ENCODE measurements at regions not wholly inside any gene's neighbourhood (a gene's known extent, or its start where the extent isn't known, plus 50 kb on each side); places are given as distances from the start of the nearest gene placed in this dataset.

DNA sequence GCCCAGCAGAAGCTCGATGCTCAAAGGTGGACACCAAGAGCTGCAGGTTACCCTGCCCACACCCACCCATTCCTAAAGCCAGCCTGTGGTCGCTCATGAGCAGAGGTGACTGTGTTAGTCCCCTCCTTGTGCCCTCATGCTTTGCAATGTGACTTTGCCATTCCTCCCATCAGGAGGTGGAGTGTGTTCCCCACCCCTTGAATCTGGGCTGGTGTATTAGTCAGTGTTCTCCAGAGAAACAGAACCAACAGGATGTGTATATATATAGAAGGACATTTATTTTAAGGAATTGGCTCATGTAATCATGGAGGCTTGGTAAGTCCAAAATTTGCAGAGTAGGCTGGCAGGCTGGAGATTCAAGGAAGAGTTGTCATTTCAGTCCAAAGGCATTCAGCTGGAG is 54.4 kb upstream of the RNF24 start:
- no peaks in the 10 kb centered on the region for H3K27me3 Mint-ChIP-seq
- Histone ChIP-seq H3K4me2 (replicated peaks; ENCODE audit: low read depth, low read length, poor library complexity, severe bottlenecking) (no peak overlapping the region), H2AFZ (ENCODE audit: insufficient read depth, low read depth, low read length, poor library complexity, severe bottlenecking) (no peak overlapping the region), H3K27me3 (replicated peaks in 1 of 4; ENCODE audit: control extremely low read depth in 1 of 4, control insufficient read depth in 3 of 4, insufficient read depth in 4 of 4, low read length in 3 of 4) (no peaks in the 10 kb centered on the region), H3K4me3 (ENCODE audit: control extremely low read depth in 1 of 5, extremely low read depth in 1 of 5, insufficient read depth in 1 of 5, low read depth in 2 of 5, low read length in 4 of 5) (no peak overlapping the region), H3K9me3 (ENCODE audit: control extremely low read depth in 1 of 3, control insufficient read depth in 2 of 3, insufficient read depth in 1 of 3, low read length in 2 of 3) (peaks cover 0 to 7% (median 0%) of the 10 kb centered on the region in 3 donors), H3K9ac (ENCODE audit: low read length) (no peak overlapping the region), H3K4me1 (ENCODE audit: control insufficient read depth in 2 of 2, insufficient read depth in 2 of 2, low read length in 2 of 2) (no peaks in the 10 kb centered on the region), H3K79me2 (ENCODE audit: control insufficient read depth, insufficient read depth, low read length) (no peaks in the 10 kb centered on the region), H3K27ac (ENCODE audit: low read length in 2 of 2) (no peak overlapping the region), H4K20me1 (ENCODE audit: control insufficient read depth, insufficient read depth, low read length, poor library complexity, severe bottlenecking) (no peaks in the 10 kb centered on the region), H3K36me3 (replicated peaks in 1 of 2; ENCODE audit: control extremely low read depth in 1 of 2, control insufficient read depth in 1 of 2, extremely low read depth in 1 of 2, insufficient read depth in 2 of 2, low read length in 1 of 2) (no peaks in the 10 kb centered on the region)
- CTCF ChIA-PET = interaction anchor here (0.5 to 1.4 kb wide), 3 partner anchors 15 to 393 kb away, joined by 3 to 5 read pairs (median 3); partner anchors contain the start of gene RNF24
- intact Hi-C loops (cut with micrococcal nuclease) = loop anchor here (5.0 kb wide), 1 partner anchor 317 kb away; no protein-coding TSS in a partner anchor
- no peak for TF ChIP-seq EZH2 (IDR thresholded peaks at IDR 0.05; ENCODE audit: borderline replicate concordance, insufficient read depth, low read depth, low read length, poor library complexity, severe bottlenecking)
- TF ChIP-seq, protein P1, sequence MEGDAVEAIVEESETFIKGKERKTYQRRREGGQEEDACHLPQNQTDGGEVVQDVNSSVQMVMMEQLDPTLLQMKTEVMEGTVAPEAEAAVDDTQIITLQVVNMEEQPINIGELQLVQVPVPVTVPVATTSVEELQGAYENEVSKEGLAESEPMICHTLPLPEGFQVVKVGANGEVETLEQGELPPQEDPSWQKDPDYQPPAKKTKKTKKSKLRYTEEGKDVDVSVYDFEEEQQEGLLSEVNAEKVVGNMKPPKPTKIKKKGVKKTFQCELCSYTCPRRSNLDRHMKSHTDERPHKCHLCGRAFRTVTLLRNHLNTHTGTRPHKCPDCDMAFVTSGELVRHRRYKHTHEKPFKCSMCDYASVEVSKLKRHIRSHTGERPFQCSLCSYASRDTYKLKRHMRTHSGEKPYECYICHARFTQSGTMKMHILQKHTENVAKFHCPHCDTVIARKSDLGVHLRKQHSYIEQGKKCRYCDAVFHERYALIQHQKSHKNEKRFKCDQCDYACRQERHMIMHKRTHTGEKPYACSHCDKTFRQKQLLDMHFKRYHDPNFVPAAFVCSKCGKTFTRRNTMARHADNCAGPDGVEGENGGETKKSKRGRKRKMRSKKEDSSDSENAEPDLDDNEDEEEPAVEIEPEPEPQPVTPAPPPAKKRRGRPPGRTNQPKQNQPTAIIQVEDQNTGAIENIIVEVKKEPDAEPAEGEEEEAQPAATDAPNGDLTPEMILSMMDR (IDR thresholded peaks at IDR 0.05) = no peak
- no peaks in the 10 kb centered on the region for H3K4me1 Mint-ChIP-seq
- POLR2A ChIA-PET = no interaction called here
- WGBS (ENCODE audit: insufficient coverage) = 100% methylated on average over 2 of the region's 2 CpGs
- no peaks in the 10 kb centered on the region for H3K9me3 Mint-ChIP-seq (ENCODE audit: insufficient read depth)
- ATAC-seq (ENCODE audit: low read depth) (no peak), DNase-seq (no peak)
- no peak overlapping the region for H3K27ac Mint-ChIP-seq
- H3K4me3 Mint-ChIP-seq = no peak overlapping the region

GRCh38 chr20:4068708-4069107 is 53.4 kb upstream of the RNF24 start:
- no peaks in the 10 kb centered on the region for H4K20me1 ChIP-seq (ENCODE audit: control insufficient read depth, insufficient read depth, low read length, poor library complexity, severe bottlenecking)
- no peak overlapping the region for H3K27ac ChIP-seq (ENCODE audit: low read length in 2 of 2)
- Mint-ChIP-seq H3K9me3 (ENCODE audit: insufficient read depth) (no peaks in the 10 kb centered on the region), H3K4me1 (no peaks in the 10 kb centered on the region), H3K27me3 (no peaks in the 10 kb centered on the region), H3K4me3 (no peak overlapping the region), H3K27ac (no peak overlapping the region)
- 73% methylated on average over 4 of the region's 4 CpGs for WGBS (ENCODE audit: insufficient coverage)
- intact Hi-C loops (cut with micrococcal nuclease) = no loop called here
- TF ChIP-seq, protein P1 (IDR thresholded peaks at IDR 0.05) = no peak
- TF ChIP-seq EZH2 (IDR thresholded peaks at IDR 0.05; ENCODE audit: borderline replicate concordance, insufficient read depth, low read depth, low read length, poor library complexity, severe bottlenecking) = no peak
- H3K27me3 ChIP-seq (replicated peaks in 1 of 4; ENCODE audit: control extremely low read depth in 1 of 4, control insufficient read depth in 3 of 4, insufficient read depth in 4 of 4, low read length in 3 of 4) = no peaks in the 10 kb centered on the region
- ChIA-PET POLR2A (no interaction called here), CTCF (no interaction called here)
- peaks cover 0 to 7% (median 0%) of the 10 kb centered on the region in 3 donors for H3K9me3 ChIP-seq (ENCODE audit: control extremely low read depth in 1 of 3, control insufficient read depth in 2 of 3, insufficient read depth in 1 of 3, low read length in 2 of 3)
- H2AFZ ChIP-seq (ENCODE audit: insufficient read depth, low read depth, low read length, poor library complexity, severe bottlenecking) = no peak overlapping the region
- H3K4me3 ChIP-seq (ENCODE audit: control extremely low read depth in 1 of 5, extremely low read depth in 1 of 5, insufficient read depth in 1 of 5, low read depth in 2 of 5, low read length in 4 of 5) = no peak overlapping the region
- DNase-seq (no peak), ATAC-seq (ENCODE audit: low read depth) (no peak)
- H3K4me1 ChIP-seq (ENCODE audit: control insufficient read depth in 2 of 2, insufficient read depth in 2 of 2, low read length in 2 of 2) = no peaks in the 10 kb centered on the region
- H3K4me2 ChIP-seq (replicated peaks; ENCODE audit: low read depth, low read length, poor library complexity, severe bottlenecking) = no peak overlapping the region
- H3K36me3 ChIP-seq (replicated peaks in 1 of 2; ENCODE audit: control extremely low read depth in 1 of 2, control insufficient read depth in 1 of 2, extremely low read depth in 1 of 2, insufficient read depth in 2 of 2, low read length in 1 of 2) = no peaks in the 10 kb centered on the region
- H3K79me2 ChIP-seq (ENCODE audit: control insufficient read depth, insufficient read depth, low read length) = no peaks in the 10 kb centered on the region
- no peak overlapping the region for H3K9ac ChIP-seq (ENCODE audit: low read length)

Data from B cell (primary cell).